NCI-H187 treated with DMSO at 0.1 percent for 48 hours (cell line): ENCODE measurements at regions not wholly inside any gene's neighbourhood (a gene's known extent, or its start where the extent isn't known, plus 50 kb on each side); places are given as distances from the start of the nearest gene placed in this dataset.

Source experiments
- DNase-seq: peaks from one replicate; lab custom pipeline; 2025; lab: John Stamatoyannopoulos, UW

- DNase-seq = no peak
Observed at GRCh38 chr20:40160097-40160550, 528.9 kb downstream of the MAFB start.

GRCh38 chr20:40159276-40159675 is 529.8 kb downstream of the MAFB start:
- DNase-seq = no peak

GRCh38 chr20:40156600-40157317 is 532.3 kb downstream of the MAFB start:
- no peak for DNase-seq

- no peak for DNase-seq
Observed at GRCh38 chr20:40154514-40154913, 534.5 kb downstream of the MAFB start.

GRCh38 chr20:40148886-40149285 is 540.1 kb downstream of the MAFB start:
- no peak for DNase-seq

- DNase-seq = no peak
Observed at GRCh38 chr20:40146071-40146470, 543.0 kb downstream of the MAFB start.

GRCh38 chr20:40144581-40144980 is 544.5 kb downstream of the MAFB start:
- DNase-seq = peak; percentile 43

GRCh38 chr20:40134176-40134575 is 554.9 kb downstream of the MAFB start:
- DNase-seq = no peak

GRCh38 chr20:40120827-40121226 is 568.2 kb downstream of the MAFB start:
- DNase-seq = no peak

GRCh38 chr20:40111282-40111681 is 577.8 kb downstream of the MAFB start:
- no peak for DNase-seq

GRCh38 chr20:40110311-40110831 is 578.7 kb downstream of the MAFB start:
- no peak for DNase-seq

GRCh38 chr20:40109136-40109535 is 579.9 kb downstream of the MAFB start:
- DNase-seq = no peak

GRCh38 chr20:40108321-40108720 is 580.7 kb downstream of the MAFB start:
- no peak for DNase-seq

- DNase-seq = no peak
Observed at GRCh38 chr20:40104959-40105358, 584.1 kb downstream of the MAFB start.

GRCh38 chr20:40103420-40103819 is 585.6 kb downstream of the MAFB start:
- DNase-seq = no peak

- no peak for DNase-seq
Observed at GRCh38 chr20:40101560-40101959, 587.5 kb downstream of the MAFB start.

GRCh38 chr20:40100261-40100660 is 588.8 kb downstream of the MAFB start:
- no peak for DNase-seq

- no peak for DNase-seq
Observed at GRCh38 chr20:40090236-40090635, 598.8 kb downstream of the MAFB start.

- no peak for DNase-seq
Observed at GRCh38 chr20:40087496-40087895, 601.5 kb downstream of the MAFB start.

GRCh38 chr20:40085513-40085912 is 603.5 kb downstream of the MAFB start:
- DNase-seq = no peak

GRCh38 chr20:40082436-40082835 is 606.6 kb downstream of the MAFB start:
- no peak for DNase-seq

GRCh38 chr20:40081653-40082052 is 607.4 kb downstream of the MAFB start:
- no peak for DNase-seq

- DNase-seq = no peak
Observed at GRCh38 chr20:40080041-40080652, 608.9 kb downstream of the MAFB start.
